Suprapubic skin (tissue), 4 donors: ENCODE measurements at regions not wholly inside any gene's neighbourhood (a gene's known extent, or its start where the extent isn't known, plus 50 kb on each side); places are given as distances from the start of the nearest gene placed in this dataset.

ENCODE experiments used
- POLR2A ChIP-seq, 2 donors: fragments of 450-650 bp; IDR thresholded peaks; one replicate each; pipeline ENCODE4 v1.6.1; 2017; ENCODE audit warnings: antibody characterized with exemption in 2 of 2, mild to moderate bottlenecking in 2 of 2, moderate library complexity in 2 of 2
- POLR2AphosphoS5 ChIP-seq, 3 donors: sonication (generic); formaldehyde crosslinking; IDR thresholded peaks; one replicate each; pipeline ENCODE4 v1.6.1; 2017; ENCODE audit warnings: antibody characterized with exemption in 3 of 3
- TF ChIP-seq, protein P1 (sequence below), 2 donors: fragments of 200-600 bp in 1 of 2; fragments of 450-650 bp in 1 of 2; sonication (generic) in 1 of 2; IDR thresholded peaks; one replicate each; pipeline ENCODE4 v1.5.1; 2016 to 2019; ENCODE audit warnings: antibody characterized with exemption in 2 of 2, mild to moderate bottlenecking in 1 of 2, moderate library complexity in 1 of 2

DNA sequence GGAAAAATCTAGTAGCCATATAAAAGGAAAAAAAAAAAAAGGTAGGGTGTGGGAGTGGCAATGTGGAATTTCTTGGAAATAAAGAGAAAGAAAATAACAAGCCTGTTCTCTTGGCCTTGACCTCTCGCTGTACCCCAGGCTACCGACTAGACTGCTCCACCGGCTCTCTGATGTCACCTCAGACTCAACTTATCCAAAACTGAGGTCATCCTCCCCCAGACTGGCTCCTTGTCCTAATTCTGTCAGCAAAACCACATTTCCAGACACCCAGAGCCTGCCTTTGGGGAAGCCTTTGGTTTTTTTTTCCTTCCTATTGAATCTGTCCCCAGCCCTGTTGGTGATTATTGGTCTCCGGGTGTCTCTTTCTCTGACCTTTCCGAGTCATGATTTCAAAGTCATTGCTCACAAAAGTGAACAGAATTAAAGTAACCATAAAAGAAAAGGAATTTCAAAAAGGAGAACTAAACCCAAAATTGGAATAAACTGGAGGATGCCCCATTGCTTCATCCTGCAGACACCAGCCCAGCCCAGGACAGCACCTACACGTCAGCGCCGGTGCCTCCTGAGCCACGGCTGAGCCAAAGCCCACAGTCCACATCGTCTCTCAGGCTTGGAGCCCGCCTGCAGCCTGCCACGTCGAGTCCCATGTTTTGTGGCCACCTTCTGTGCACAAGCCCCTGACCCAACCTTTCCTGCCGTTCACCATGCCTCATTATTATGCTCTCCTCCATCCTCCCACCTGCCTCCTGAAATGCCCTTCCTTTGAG, 170.7 kb downstream of the MYLK4 start:
- TF ChIP-seq POLR2AphosphoS5 (IDR thresholded peaks at IDR 0.05) (no peak), POLR2A (IDR thresholded peaks at IDR 0.05) (no peak)
- TF ChIP-seq, protein P1, sequence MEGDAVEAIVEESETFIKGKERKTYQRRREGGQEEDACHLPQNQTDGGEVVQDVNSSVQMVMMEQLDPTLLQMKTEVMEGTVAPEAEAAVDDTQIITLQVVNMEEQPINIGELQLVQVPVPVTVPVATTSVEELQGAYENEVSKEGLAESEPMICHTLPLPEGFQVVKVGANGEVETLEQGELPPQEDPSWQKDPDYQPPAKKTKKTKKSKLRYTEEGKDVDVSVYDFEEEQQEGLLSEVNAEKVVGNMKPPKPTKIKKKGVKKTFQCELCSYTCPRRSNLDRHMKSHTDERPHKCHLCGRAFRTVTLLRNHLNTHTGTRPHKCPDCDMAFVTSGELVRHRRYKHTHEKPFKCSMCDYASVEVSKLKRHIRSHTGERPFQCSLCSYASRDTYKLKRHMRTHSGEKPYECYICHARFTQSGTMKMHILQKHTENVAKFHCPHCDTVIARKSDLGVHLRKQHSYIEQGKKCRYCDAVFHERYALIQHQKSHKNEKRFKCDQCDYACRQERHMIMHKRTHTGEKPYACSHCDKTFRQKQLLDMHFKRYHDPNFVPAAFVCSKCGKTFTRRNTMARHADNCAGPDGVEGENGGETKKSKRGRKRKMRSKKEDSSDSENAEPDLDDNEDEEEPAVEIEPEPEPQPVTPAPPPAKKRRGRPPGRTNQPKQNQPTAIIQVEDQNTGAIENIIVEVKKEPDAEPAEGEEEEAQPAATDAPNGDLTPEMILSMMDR (IDR thresholded peaks at IDR 0.05) = no peak
